Tibial artery (tissue), 4 donors: ENCODE measurements at regions not wholly inside any gene's neighbourhood (a gene's known extent, or its start where the extent isn't known, plus 50 kb on each side); places are given as distances from the start of the nearest gene placed in this dataset.
"Not testable (repeated sequence)": the region's sequence is repeated elsewhere in the genome, so short reads cannot be mapped to it uniquely, and the experiment has no call there.

Experiments used
- DNase-seq, 2 donors: peaks; one replicate each; pipeline ENCODE4 v3.0.0-alpha.2; 2019
- H3K27ac ChIP-seq, 2 donors: fragments of 200-600 bp; sonication (generic) in 1 of 2; 1 replicate in 1 of 2; 2 replicates in 1 of 2; pipeline ENCODE4 v1.5.1; 2018 to 2019; ENCODE audit warnings: mild to moderate bottlenecking in 1 of 2
- H3K27me3 ChIP-seq, 2 donors: fragments of 200-600 bp; sonication (generic) in 1 of 2; one replicate each; pipeline versions ENCODE4 v1.5.1 to v1.6.0; 2016 to 2019
- H3K36me3 ChIP-seq, 3 donors: fragments of 200-600 bp; sonication (generic) in 2 of 3; one replicate each; pipeline ENCODE4 v1.5.1; 2016 to 2019; ENCODE audit warnings: mild to moderate bottlenecking in 2 of 3
- H3K4me1 ChIP-seq, 4 donors: fragments of 200-600 bp; sonication (generic) in 2 of 4; 1 replicate in 3 of 4; 2 replicates in 1 of 4; pipeline ENCODE4 v1.5.1; 2016 to 2019
- H3K4me3 ChIP-seq, 2 donors: fragments of 200-600 bp; sonication (generic) in 1 of 2; 1 replicate in 1 of 2; 2 replicates in 1 of 2; pipeline ENCODE4 v1.5.1; 2018 to 2019; ENCODE audit warnings: mild to moderate bottlenecking in 2 of 2
- H3K9me3 ChIP-seq, 3 donors: fragments of 200-600 bp; sonication (generic) in 1 of 3; one replicate each; pipeline ENCODE4 v1.5.1; 2016 to 2019
- intact Hi-C: fragments of 100-400 bp; cut with DNase I; formaldehyde crosslinking; loops from one replicate; pipeline ENCODE4 v1.15.0; 2023; ENCODE audit warnings: low total_unique reads
- TF ChIP-seq, protein P1 (sequence below), 2 experiments: fragments of 200-600 bp in 1 of 2; fragments of 450-650 bp in 1 of 2; IDR thresholded peaks; one replicate each; pipeline ENCODE4 v1.5.1; 2017 to 2019; ENCODE audit warnings: antibody characterized with exemption in 2 of 2, mild to moderate bottlenecking in 1 of 2, moderate library complexity in 1 of 2

DNA sequence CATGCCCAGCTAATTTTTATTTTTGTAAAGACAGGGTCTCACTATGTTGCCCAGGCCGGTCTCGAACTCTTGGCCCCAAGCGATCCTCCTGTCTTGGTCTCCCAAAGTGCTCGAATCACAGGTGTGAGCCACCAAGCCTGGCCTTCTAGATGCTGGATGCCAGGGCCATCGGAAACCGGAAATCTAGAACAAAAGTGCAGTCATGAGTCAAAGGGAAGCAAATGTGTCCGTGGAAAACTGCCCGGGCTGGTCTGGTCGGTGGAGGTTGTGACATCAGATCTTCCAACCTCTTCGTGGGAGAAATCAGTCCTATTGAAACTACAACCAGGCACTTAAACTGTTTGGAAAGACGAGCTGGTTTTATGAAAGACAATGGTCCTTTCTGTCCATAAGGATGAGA is 92.3 kb upstream of the SHOX start:
- Histone ChIP-seq H3K36me3 (no peaks in the 10 kb centered on the region), H3K9me3 (no peaks in the 10 kb centered on the region), H3K27ac (no peak overlapping the region), H3K27me3 (no peaks in the 10 kb centered on the region), H3K4me1 (no peaks in the 10 kb centered on the region), H3K4me3 (no peak overlapping the region)
- TF ChIP-seq, protein P1, sequence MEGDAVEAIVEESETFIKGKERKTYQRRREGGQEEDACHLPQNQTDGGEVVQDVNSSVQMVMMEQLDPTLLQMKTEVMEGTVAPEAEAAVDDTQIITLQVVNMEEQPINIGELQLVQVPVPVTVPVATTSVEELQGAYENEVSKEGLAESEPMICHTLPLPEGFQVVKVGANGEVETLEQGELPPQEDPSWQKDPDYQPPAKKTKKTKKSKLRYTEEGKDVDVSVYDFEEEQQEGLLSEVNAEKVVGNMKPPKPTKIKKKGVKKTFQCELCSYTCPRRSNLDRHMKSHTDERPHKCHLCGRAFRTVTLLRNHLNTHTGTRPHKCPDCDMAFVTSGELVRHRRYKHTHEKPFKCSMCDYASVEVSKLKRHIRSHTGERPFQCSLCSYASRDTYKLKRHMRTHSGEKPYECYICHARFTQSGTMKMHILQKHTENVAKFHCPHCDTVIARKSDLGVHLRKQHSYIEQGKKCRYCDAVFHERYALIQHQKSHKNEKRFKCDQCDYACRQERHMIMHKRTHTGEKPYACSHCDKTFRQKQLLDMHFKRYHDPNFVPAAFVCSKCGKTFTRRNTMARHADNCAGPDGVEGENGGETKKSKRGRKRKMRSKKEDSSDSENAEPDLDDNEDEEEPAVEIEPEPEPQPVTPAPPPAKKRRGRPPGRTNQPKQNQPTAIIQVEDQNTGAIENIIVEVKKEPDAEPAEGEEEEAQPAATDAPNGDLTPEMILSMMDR (IDR thresholded peaks at IDR 0.05), result no peak
- intact Hi-C loops, result no loop called here
- no peak for DNase-seq

DNA sequence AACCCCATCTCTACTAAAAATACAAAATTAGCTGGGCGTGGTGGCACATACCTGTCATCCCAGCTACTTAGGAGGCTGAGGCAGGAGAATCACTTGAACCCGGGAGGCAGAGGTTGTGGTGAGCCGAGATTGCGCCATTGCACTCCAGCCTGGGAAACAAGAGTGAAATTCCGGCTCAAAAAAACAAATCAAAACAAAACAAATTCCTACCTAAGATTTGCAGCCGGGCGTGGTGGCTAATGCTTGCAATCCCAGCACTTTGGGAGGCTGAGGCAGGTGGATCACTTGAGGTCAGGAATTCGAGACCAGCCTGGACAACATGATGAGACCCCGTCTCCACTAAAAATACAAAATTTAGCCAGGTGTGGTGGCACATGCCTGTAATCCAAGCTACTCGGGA is 89.6 kb upstream of the SHOX start:
- H3K27me3 ChIP-seq, intact Hi-C loops, H3K4me3 ChIP-seq, DNase-seq, H3K27ac ChIP-seq, H3K9me3 ChIP-seq, H3K36me3 ChIP-seq, H3K4me1 ChIP-seq: not testable (repeated sequence)

DNA sequence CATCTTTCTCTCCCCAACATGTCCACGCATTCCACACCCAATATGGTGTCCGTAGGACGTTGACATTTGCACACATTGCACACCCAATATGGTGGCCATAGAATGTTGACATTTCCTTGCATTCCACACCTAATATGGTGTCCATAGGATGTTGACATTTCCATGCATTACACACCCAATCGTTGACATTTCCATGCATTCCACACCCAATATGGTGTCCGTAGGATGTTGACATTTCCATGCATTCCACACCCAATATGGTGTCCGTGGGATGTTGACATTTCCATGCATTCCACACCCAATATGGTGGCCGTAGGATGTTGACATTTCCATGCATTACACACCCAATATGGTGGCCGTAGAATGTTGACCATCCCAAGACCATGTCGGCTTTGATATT is 88.4 kb upstream of the SHOX start:
- H3K36me3 ChIP-seq, result no peaks in the 10 kb centered on the region
- H3K9me3 ChIP-seq, result no peaks in the 10 kb centered on the region
- H3K27ac ChIP-seq, result no peak overlapping the region
- intact Hi-C loops, result no loop called here
- H3K4me1 ChIP-seq, result peaks cover 0 to 5% (median 0%) of the 10 kb centered on the region in 4 donors
- DNase-seq, result no peak
- TF ChIP-seq, protein P1 (IDR thresholded peaks at IDR 0.05), result no peak
- H3K4me3 ChIP-seq, result no peak overlapping the region
- H3K27me3 ChIP-seq, result no peaks in the 10 kb centered on the region

DNA sequence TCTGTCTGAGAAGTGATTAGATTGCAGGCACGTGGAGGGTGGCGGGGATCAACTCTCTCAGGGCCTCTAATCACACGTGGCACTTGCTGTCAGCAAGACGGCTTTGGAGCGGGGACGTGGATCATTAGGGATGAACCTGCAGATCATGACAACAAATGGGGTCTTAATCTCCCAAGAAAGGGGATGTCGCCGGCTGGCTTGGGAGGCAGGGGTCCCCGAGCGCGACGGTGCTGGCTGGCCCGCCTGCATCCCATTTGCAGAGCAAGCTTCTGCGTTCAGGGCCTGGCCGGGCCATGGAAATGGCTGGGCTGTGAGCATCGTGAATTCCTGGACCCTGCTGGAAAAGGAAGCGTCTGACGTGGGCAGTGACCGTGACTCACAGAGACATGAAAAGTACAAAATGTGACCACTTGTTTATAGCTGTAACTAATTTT is 85.1 kb upstream of the SHOX start:
- H3K4me1 ChIP-seq, result peaks cover 0 to 5% (median 0%) of the 10 kb centered on the region in 4 donors
- no peak overlapping the region for H3K4me3 ChIP-seq
- no peaks in the 10 kb centered on the region for H3K36me3 ChIP-seq
- peak overlapping the region in 1 of 2 donors; percentile 11 for H3K27ac ChIP-seq
- no peaks in the 10 kb centered on the region for H3K9me3 ChIP-seq
- H3K27me3 ChIP-seq, result no peaks in the 10 kb centered on the region
- TF ChIP-seq, protein P1 (IDR thresholded peaks at IDR 0.05), result no peak
- peak; percentile 26 to 70 for DNase-seq
- intact Hi-C loops, result no loop called here

DNA sequence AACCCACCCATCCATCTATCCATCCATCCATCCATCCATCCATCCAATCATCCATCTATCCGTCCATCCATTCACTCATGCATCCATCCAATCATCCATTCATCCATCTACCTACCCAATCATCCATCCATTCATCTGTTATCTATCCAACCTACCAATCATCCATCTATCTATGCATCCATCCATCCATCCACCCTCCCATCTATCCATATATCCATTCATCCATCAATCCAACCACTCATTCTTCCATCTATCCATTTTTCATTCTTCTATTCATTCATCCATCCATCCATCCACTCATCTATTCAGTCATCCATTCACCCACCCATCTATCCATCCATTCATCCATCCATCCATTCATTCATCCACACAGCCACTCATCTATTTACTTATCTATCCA is 80.1 kb upstream of the SHOX start:
- no peaks in the 10 kb centered on the region for H3K27me3 ChIP-seq
- TF ChIP-seq, protein P1 (IDR thresholded peaks at IDR 0.05), result no peak
- H3K4me1 ChIP-seq, result peaks cover 0 to 1% (median 0%) of the 10 kb centered on the region in 4 donors
- no peak overlapping the region for H3K27ac ChIP-seq
- H3K36me3 ChIP-seq, result no peaks in the 10 kb centered on the region
- no peak for DNase-seq
- no peaks in the 10 kb centered on the region for H3K9me3 ChIP-seq
- intact Hi-C loops, result no loop called here
- no peak overlapping the region for H3K4me3 ChIP-seq

DNA sequence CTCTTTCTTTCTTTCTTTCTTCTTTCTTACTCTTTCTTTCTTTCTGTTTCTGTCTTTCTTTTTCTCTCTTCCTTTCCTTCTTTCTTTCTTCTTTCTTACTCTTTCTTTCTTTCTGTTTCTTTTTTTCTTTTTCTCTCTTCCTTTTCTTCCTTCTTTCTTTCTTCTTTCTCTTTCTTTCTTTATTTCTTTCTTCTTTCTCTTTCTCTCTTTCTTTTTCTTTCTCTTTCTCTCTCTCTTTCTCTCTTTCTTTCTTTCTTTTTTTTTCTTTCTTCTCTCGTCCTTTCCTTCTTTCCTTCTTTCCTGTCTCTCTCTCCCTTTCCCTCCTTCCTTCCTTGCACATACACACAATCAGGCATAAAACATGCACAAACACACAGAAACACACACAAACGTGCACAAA is 79.3 kb upstream of the SHOX start:
- Histone ChIP-seq H3K4me1 (no peaks in the 10 kb centered on the region), H3K27me3 (no peaks in the 10 kb centered on the region), H3K9me3 (no peaks in the 10 kb centered on the region), H3K4me3 (no peak overlapping the region), H3K36me3 (no peaks in the 10 kb centered on the region), H3K27ac (no peak overlapping the region)
- TF ChIP-seq, protein P1 (IDR thresholded peaks at IDR 0.05), result no peak
- intact Hi-C loops, result no loop called here
- DNase-seq, result no peak
